Naive thymus-derived CD4-positive, alpha-beta T cell (primary cell): ENCODE measurements at regions not wholly inside any gene's neighbourhood (a gene's known extent, or its start where the extent isn't known, plus 50 kb on each side); places are given as distances from the start of the nearest gene placed in this dataset.
A peak's percentile ranks its signal among the peaks of the same experiment; 100 is the strongest.

Experiments
- ATAC-seq: fragments of 150-1000 bp; cut with Tn5 transposase; 2 replicates; pipeline ENCODE4 v1.10.0; 2021; ENCODE audit warnings: mild to moderate bottlenecking, moderate library complexity
- CTCF ChIA-PET: fragments of 350-600 bp; sonication (Branson Sonifier 250); formaldehyde crosslinking; loops from one replicate; lab custom pipeline; 2021; ENCODE audit warnings: antibody characterized with exemption; lab: Charles Lee
- POLR2A ChIA-PET: fragments of 350-600 bp; sonication (Branson Sonifier 250); formaldehyde crosslinking; loops from one replicate; lab custom pipeline; 2021; ENCODE audit warnings: antibody characterized with exemption, inconsistent platforms; lab: Charles Lee
- DNase-seq, 9 donors: peaks; one replicate each; pipeline versions ENCODE4 v3.0.0 to v3.0.0-alpha.2; 2020 to 2022; ENCODE audit warnings: mixed read lengths in 1 of 9
- H3K27ac ChIP-seq: one replicate; pipeline ENCODE4 v1.7.0; 2013; ENCODE audit warnings: mild to moderate bottlenecking, low read depth, low read length, moderate library complexity
- H3K27me3 ChIP-seq, 2 donors: one replicate each; pipeline ENCODE4 v1.7.0; 2013; ENCODE audit warnings: low read length in 2 of 2, mild to moderate bottlenecking in 2 of 2, moderate library complexity in 2 of 2; ENCODE audit not compliant: control insufficient read depth in 2 of 2, insufficient read depth in 2 of 2
- H3K36me3 ChIP-seq, 3 experiments: 1 replicate in 2 of 3; 2 replicates in 1 of 3; pipeline ENCODE4 v1.7.0; 2013; ENCODE audit warnings: low read length in 3 of 3, mild to moderate bottlenecking in 3 of 3, moderate library complexity in 1 of 3; ENCODE audit not compliant: insufficient read depth in 3 of 3, control insufficient read depth in 2 of 3
- H3K4me1 ChIP-seq, 2 donors: one replicate each; pipeline ENCODE4 v1.7.0; 2013; ENCODE audit warnings: low read length in 2 of 2, mild to moderate bottlenecking in 2 of 2, moderate library complexity in 1 of 2; ENCODE audit not compliant: control insufficient read depth in 2 of 2, insufficient read depth in 2 of 2
- H3K4me3 ChIP-seq: 2 replicates; pipeline ENCODE4 v1.7.0; 2013; ENCODE audit warnings: mild to moderate bottlenecking, low read length
- H3K9me3 ChIP-seq, 3 experiments: 1 replicate in 2 of 3; 2 replicates in 1 of 3; pipeline ENCODE4 v1.7.0; 2013; ENCODE audit warnings: low read length in 3 of 3; ENCODE audit not compliant: control insufficient read depth in 2 of 3
- H3K27ac Mint-ChIP-seq, 9 donors: one replicate each; pipeline ENCODE4 v1.8.0; 2020 to 2022; ENCODE audit warnings: mixed read lengths in 9 of 9, mild to moderate bottlenecking in 8 of 9, moderate library complexity in 5 of 9, inconsistent platforms in 2 of 9
- H3K27me3 Mint-ChIP-seq, 5 donors: one replicate each; pipeline ENCODE4 v1.8.0; 2021 to 2022; ENCODE audit warnings: mixed read lengths in 5 of 5, mild to moderate bottlenecking in 1 of 5
- H3K36me3 Mint-ChIP-seq, 5 donors: one replicate each; pipeline ENCODE4 v1.8.0; 2020 to 2022; ENCODE audit warnings: mixed read lengths in 5 of 5, mild to moderate bottlenecking in 3 of 5, inconsistent platforms in 1 of 5
- H3K4me1 Mint-ChIP-seq, 7 donors: one replicate each; pipeline ENCODE4 v1.8.0; 2020 to 2022; ENCODE audit warnings: mixed read lengths in 7 of 7, mild to moderate bottlenecking in 3 of 7, inconsistent platforms in 1 of 7
- H3K4me3 Mint-ChIP-seq, 10 donors: one replicate each; pipeline ENCODE4 v1.8.0; 2020 to 2022; ENCODE audit warnings: mild to moderate bottlenecking in 10 of 10, mixed read lengths in 10 of 10, moderate library complexity in 6 of 10, inconsistent platforms in 2 of 10
- H3K9me3 Mint-ChIP-seq, 11 donors: one replicate each; pipeline ENCODE4 v1.8.0; 2020 to 2022; ENCODE audit warnings: mixed read lengths in 11 of 11, mild to moderate bottlenecking in 4 of 11, inconsistent platforms in 1 of 11, moderate library complexity in 1 of 11
- intact Hi-C, 2 donors: fragments of 100-400 bp; cut with micrococcal nuclease; formaldehyde crosslinking; loops; one replicate each; pipeline ENCODE4 v1.15.1; 2023

GRCh38 chr19:34310494-34310981 lies 54.5 kb upstream of the GPI start:
- Histone ChIP-seq H3K27ac (peak overlapping the region; percentile 38), H3K4me3 (no peak overlapping the region), H3K27me3 (no peaks in the 10 kb centered on the region), H3K4me1 (peaks cover 8 to 36% of the 10 kb centered on the region in 2 donors), H3K9me3 (no peaks in the 10 kb centered on the region), H3K36me3 (peaks cover 0 to 8% (median 0%) of the 10 kb centered on the region in 3 experiments)
- Mint-ChIP-seq H3K27ac (peak overlapping the region in 8 of 9 donors; percentile 78 to 99 (median 96)), H3K9me3 (no peaks in the 10 kb centered on the region), H3K4me1 (peaks cover 15 to 84% (median 78%) of the 10 kb centered on the region in 7 donors), H3K27me3 (no peaks in the 10 kb centered on the region), H3K36me3 (peaks cover 2 to 39% (median 5%) of the 10 kb centered on the region in 5 donors), H3K4me3 (peak overlapping the region in 8 of 10 donors; percentile 6 to 87 (median 56))
- ATAC-seq (no peak), DNase-seq (peak in 1 of 9 donors; percentile 29)
- POLR2A ChIA-PET = no interaction called here
- intact Hi-C loops = no loop called here
- CTCF ChIA-PET = interaction anchor here (0.5 kb wide), 1 partner anchor 26 kb away, joined by 4 read pairs; no protein-coding TSS in a partner anchor

GRCh38 chr19:34313188-34313587 lies 51.8 kb upstream of the GPI start:
- ChIA-PET CTCF (no interaction called here), POLR2A (no interaction called here)
- no peaks in the 10 kb centered on the region for H3K27me3 Mint-ChIP-seq
- intact Hi-C loops = no loop called here
- Histone ChIP-seq H3K4me3 (no peak overlapping the region), H3K4me1 (peaks cover 11 to 47% of the 10 kb centered on the region in 2 donors), H3K9me3 (no peaks in the 10 kb centered on the region), H3K36me3 (no peaks in the 10 kb centered on the region), H3K27me3 (no peaks in the 10 kb centered on the region), H3K27ac (no peak overlapping the region)
- no peak for DNase-seq
- no peak for ATAC-seq
- H3K9me3 Mint-ChIP-seq = no peaks in the 10 kb centered on the region
- peak overlapping the region in 4 of 9 donors; percentile 14 to 66 (median 50) for H3K27ac Mint-ChIP-seq
- peaks cover 2 to 32% (median 5%) of the 10 kb centered on the region in 5 donors for H3K36me3 Mint-ChIP-seq
- peaks cover 23 to 87% (median 81%) of the 10 kb centered on the region in 7 donors for H3K4me1 Mint-ChIP-seq
- H3K4me3 Mint-ChIP-seq = no peak overlapping the region

- intact Hi-C loops = no loop called here
- POLR2A ChIA-PET = interaction anchor here (0.9 to 1.2 kb wide), 3 partner anchors 14 to 58 kb away, joined by 3 to 4 read pairs (median 3); no protein-coding TSS in a partner anchor
These were observed 50.3 kb upstream of the GPI start for GRCh38 chr19:34314437-34315313.

More at GRCh38 chr19:34314437-34315313, 50.3 kb upstream of the GPI start:
- H3K4me3 ChIP-seq = no peak overlapping the region
- CTCF ChIA-PET = interaction anchor here (0.7 kb wide), 2 partner anchors 9 to 48 kb away, joined by 3 read pairs; no protein-coding TSS in a partner anchor
- H3K4me1 ChIP-seq = peaks cover 6 to 40% of the 10 kb centered on the region in 2 donors
- no peaks in the 10 kb centered on the region for H3K9me3 ChIP-seq
- no peak for ATAC-seq
- H3K27ac ChIP-seq = no peak overlapping the region
- no peaks in the 10 kb centered on the region for H3K27me3 ChIP-seq
- H3K4me1 Mint-ChIP-seq = peaks cover 18 to 87% (median 80%) of the 10 kb centered on the region in 7 donors
- H3K9me3 Mint-ChIP-seq = no peaks in the 10 kb centered on the region
- H3K27ac Mint-ChIP-seq = peak overlapping the region in 5 of 9 donors; percentile 29 to 68 (median 58)
- no peaks in the 10 kb centered on the region for H3K27me3 Mint-ChIP-seq
- peak overlapping the region in 1 of 10 donors; percentile 24 for H3K4me3 Mint-ChIP-seq
- DNase-seq = no peak
- H3K36me3 Mint-ChIP-seq = peaks cover 2 to 27% (median 3%) of the 10 kb centered on the region in 5 donors
- peaks cover 0 to 2% (median 0%) of the 10 kb centered on the region in 3 experiments for H3K36me3 ChIP-seq
